Hepatocyte (in vitro differentiated cells): ENCODE measurements at regions not wholly inside any gene's neighbourhood (a gene's known extent, or its start where the extent isn't known, plus 50 kb on each side); places are given as distances from the start of the nearest gene placed in this dataset.

Experiments
- CTCF ChIP-seq: fragments of 200-600 bp; sonication (generic); IDR thresholded peaks from 2 replicates; pipeline ENCODE4 v1.5.1; 2016; ENCODE audit warnings: antibody characterized with exemption, mild to moderate bottlenecking; ENCODE audit not compliant: poor library complexity
- EZH2 ChIP-seq: fragments of 200-600 bp; sonication (generic); IDR thresholded peaks from 2 replicates; pipeline ENCODE4 v1.6.1; 2016; ENCODE audit warnings: antibody characterized with exemption, mild to moderate bottlenecking, borderline replicate concordance

- TF ChIP-seq CTCF (no peak), EZH2 (no peak)
Measured at GRCh38 chr6:95095855-95096254, 481.5 kb upstream of the MANEA start.
